Large intestine (tissue), 3 donors: ENCODE measurements at regions not wholly inside any gene's neighbourhood (a gene's known extent, or its start where the extent isn't known, plus 50 kb on each side); places are given as distances from the start of the nearest gene placed in this dataset.

Experiments used
- DNase-seq, 2 donors: peaks; one replicate each; pipeline versions ENCODE4 v3.0.0 to v3.0.0-alpha.2; 2013
- H3K27ac ChIP-seq: one replicate; pipeline ENCODE4 v1.5.1; 2013; ENCODE audit warnings: low read length
- H3K27me3 ChIP-seq: 2 replicates; pipeline ENCODE4 v1.6.1; 2013; ENCODE audit warnings: low read length; ENCODE audit not compliant: control insufficient read depth, insufficient read depth
- H3K36me3 ChIP-seq: 2 replicates; pipeline ENCODE4 v1.6.1; 2013; ENCODE audit warnings: low read length; ENCODE audit not compliant: control insufficient read depth, insufficient read depth
- H3K4me1 ChIP-seq: one replicate; pipeline ENCODE4 v1.6.1; 2013; ENCODE audit warnings: low read length; ENCODE audit not compliant: control insufficient read depth, insufficient read depth
- H3K4me3 ChIP-seq: one replicate; pipeline ENCODE4 v1.5.1; 2013; ENCODE audit warnings: low read length
- H3K9me3 ChIP-seq: one replicate; pipeline ENCODE4 v1.6.1; 2013; ENCODE audit warnings: mild to moderate bottlenecking, low read depth, low read length, moderate library complexity; ENCODE audit not compliant: control insufficient read depth
- WGBS: methylation state at CpG from one replicate; pipeline ENCODE4 v1.1.5; 2013; ENCODE audit warnings: low lambda C conversion rate; ENCODE audit not compliant: insufficient coverage; 5-methylcytosine and 5-hydroxymethylcytosine counted together

GRCh38 chr3:84008623-84009022 lies 950.2 kb upstream of the CADM2 start:
- Histone ChIP-seq H3K9me3 (no peaks in the 10 kb centered on the region), H3K36me3 (no peaks in the 10 kb centered on the region), H3K4me1 (no peaks in the 10 kb centered on the region), H3K4me3 (no peak overlapping the region), H3K27ac (no peak overlapping the region), H3K27me3 (no peaks in the 10 kb centered on the region)
- DNase-seq, result no peak
- WGBS, result 67% methylated on average over 1 of the region's 1 CpG

- Histone ChIP-seq H3K4me3 (no peak overlapping the region), H3K36me3 (no peaks in the 10 kb centered on the region), H3K27me3 (no peaks in the 10 kb centered on the region), H3K4me1 (no peaks in the 10 kb centered on the region), H3K27ac (no peak overlapping the region), H3K9me3 (no peaks in the 10 kb centered on the region)
- WGBS, result 94% methylated on average over 2 of the region's 4 CpGs
- no peak for DNase-seq
Observed at GRCh38 chr3:84023842-84024241, 934.9 kb upstream of the CADM2 start.

GRCh38 chr3:84039099-84039498 lies 919.7 kb upstream of the CADM2 start:
- Histone ChIP-seq H3K36me3 (no peaks in the 10 kb centered on the region), H3K27ac (no peak overlapping the region), H3K4me3 (no peak overlapping the region), H3K4me1 (no peaks in the 10 kb centered on the region), H3K27me3 (no peaks in the 10 kb centered on the region), H3K9me3 (no peaks in the 10 kb centered on the region)
- no CpG with 5 or more reads among the region's 3 CpGs for WGBS
- no peak for DNase-seq

- Histone ChIP-seq H3K27me3 (no peaks in the 10 kb centered on the region), H3K4me1 (no peaks in the 10 kb centered on the region), H3K9me3 (no peaks in the 10 kb centered on the region), H3K4me3 (no peak overlapping the region), H3K36me3 (no peaks in the 10 kb centered on the region), H3K27ac (no peak overlapping the region)
- no peak for DNase-seq
- WGBS, result no CpG with 5 or more reads among the region's 3 CpGs
Observed at GRCh38 chr3:84042399-84043106, 916.2 kb upstream of the CADM2 start.

GRCh38 chr3:84066915-84067314 lies 891.9 kb upstream of the CADM2 start:
- Histone ChIP-seq H3K9me3 (no peaks in the 10 kb centered on the region), H3K27me3 (no peaks in the 10 kb centered on the region), H3K4me3 (no peak overlapping the region), H3K27ac (no peak overlapping the region), H3K4me1 (no peaks in the 10 kb centered on the region), H3K36me3 (no peaks in the 10 kb centered on the region)
- no peak for DNase-seq
- no CpG with 5 or more reads among the region's 1 CpG for WGBS

- 83% methylated on average over 1 of the region's 4 CpGs for WGBS
- H3K9me3 ChIP-seq, result no peaks in the 10 kb centered on the region
- no peak overlapping the region for H3K4me3 ChIP-seq
- DNase-seq, result no peak
- H3K4me1 ChIP-seq, result no peaks in the 10 kb centered on the region
- H3K27me3 ChIP-seq, result no peaks in the 10 kb centered on the region
- H3K36me3 ChIP-seq, result no peaks in the 10 kb centered on the region
- H3K27ac ChIP-seq, result no peak overlapping the region
Observed at GRCh38 chr3:84073664-84074063, 885.1 kb upstream of the CADM2 start.

GRCh38 chr3:84074767-84075166 lies 884.0 kb upstream of the CADM2 start:
- no peak overlapping the region for H3K4me3 ChIP-seq
- no CpG with 5 or more reads among the region's 2 CpGs for WGBS
- no peaks in the 10 kb centered on the region for H3K4me1 ChIP-seq
- DNase-seq, result no peak
- no peaks in the 10 kb centered on the region for H3K36me3 ChIP-seq
- no peak overlapping the region for H3K27ac ChIP-seq
- H3K27me3 ChIP-seq, result no peaks in the 10 kb centered on the region
- no peaks in the 10 kb centered on the region for H3K9me3 ChIP-seq

- no peak for DNase-seq
- no peaks in the 10 kb centered on the region for H3K4me1 ChIP-seq
- H3K27me3 ChIP-seq, result no peaks in the 10 kb centered on the region
- H3K9me3 ChIP-seq, result no peaks in the 10 kb centered on the region
- H3K36me3 ChIP-seq, result no peaks in the 10 kb centered on the region
- H3K27ac ChIP-seq, result no peak overlapping the region
- no CpG with 5 or more reads among the region's 3 CpGs for whole genome bisulfite sequencing
- H3K4me3 ChIP-seq, result no peak overlapping the region
Observed at GRCh38 chr3:84077479-84077878, 881.3 kb upstream of the CADM2 start.

GRCh38 chr3:84082726-84083125 lies 876.1 kb upstream of the CADM2 start:
- H3K9me3 ChIP-seq, result peaks cover 6% of the 10 kb centered on the region
- no peaks in the 10 kb centered on the region for H3K36me3 ChIP-seq
- H3K4me3 ChIP-seq, result no peak overlapping the region
- H3K27me3 ChIP-seq, result no peaks in the 10 kb centered on the region
- H3K27ac ChIP-seq, result no peak overlapping the region
- no peaks in the 10 kb centered on the region for H3K4me1 ChIP-seq
- DNase-seq, result no peak
- 100% methylated on average over 1 of the region's 1 CpG for WGBS

- no peaks in the 10 kb centered on the region for H3K27me3 ChIP-seq
- H3K9me3 ChIP-seq, result no peaks in the 10 kb centered on the region
- no peaks in the 10 kb centered on the region for H3K36me3 ChIP-seq
- no peak overlapping the region for H3K4me3 ChIP-seq
- H3K4me1 ChIP-seq, result no peaks in the 10 kb centered on the region
- WGBS, result 92% methylated on average over 2 of the region's 2 CpGs
- H3K27ac ChIP-seq, result no peak overlapping the region
- no peak for DNase-seq
Observed at GRCh38 chr3:84092907-84093306, 865.9 kb upstream of the CADM2 start.

- no peak for DNase-seq
- no peaks in the 10 kb centered on the region for H3K27me3 ChIP-seq
- no peaks in the 10 kb centered on the region for H3K36me3 ChIP-seq
- H3K4me3 ChIP-seq, result no peak overlapping the region
- H3K9me3 ChIP-seq, result no peaks in the 10 kb centered on the region
- H3K27ac ChIP-seq, result no peak overlapping the region
- no peaks in the 10 kb centered on the region for H3K4me1 ChIP-seq
Observed at GRCh38 chr3:84096188-84096587, 862.6 kb upstream of the CADM2 start.
